ENCODE measurements at regions not wholly inside any gene's neighbourhood (a gene's known extent, or its start where the extent isn't known, plus 50 kb on each side); places are given as distances from the start of the nearest gene placed in this dataset.

- ChIA-PET POLR2A (no interaction called here), CTCF (no interaction called here), RAD21 (ENCODE audit: low non-redundant PET in 1 of 2, low total read pairs in 2 of 2, uncharacterized antibody in 2 of 2, unreplicated experiment in 2 of 2) (no interaction called here)
- Histone ChIP-seq H3K4me3 (replicated peaks in 1 of 2; ENCODE audit: low read depth in 1 of 2, low read length in 2 of 2) (no peak overlapping the region), H2AFZ (ENCODE audit: low read depth, low read length, poor library complexity, severe bottlenecking) (no peak overlapping the region), H3K27me3 (ENCODE audit: insufficient read depth, low read length) (no peaks in the 10 kb centered on the region), H4K20me1 (ENCODE audit: insufficient read depth) (no peaks in the 10 kb centered on the region), H3K79me2 (ENCODE audit: insufficient read depth, low read length) (no peaks in the 10 kb centered on the region; the same call in 1 of the 2 replicates), H3K9me2 (ENCODE audit: insufficient read depth) (no peaks in the 10 kb centered on the region), H3K4me2 (ENCODE audit: low read length) (no peak overlapping the region), H3K9me3 (ENCODE audit: control insufficient read depth in 1 of 2, insufficient read depth in 1 of 2, low read depth in 1 of 2, low read length in 2 of 2) (no peaks in the 10 kb centered on the region), H3K27ac (ENCODE audit: low read depth, low read length) (no peak overlapping the region), H3K4me1 (ENCODE audit: control insufficient read depth in 1 of 2, insufficient read depth in 2 of 2, low read length in 2 of 2) (peaks cover 0 to 10% of the 10 kb centered on the region in 2 experiments; a peak in 3 of 4 replicates), H3K36me3 (ENCODE audit: control insufficient read depth in 1 of 2, insufficient read depth in 2 of 2, low read length in 2 of 2) (no peaks in the 10 kb centered on the region), H3K9ac (ENCODE audit: low read length) (no peak overlapping the region)
- ATAC-seq (no peak; the same call in 1 of the 2 replicates), DNase-seq (ENCODE audit: low read depth, low spot score) (peak; percentile 6)
- intact Hi-C loops (cut with micrococcal nuclease), result no loop called here
- no TSS peak for BruUV-seq (replicated peaks)
- TF ChIP-seq ZFX (IDR thresholded peaks at IDR 0.05), result no peak
- TF ChIP-seq RAD21 (IDR thresholded peaks at IDR 0.05; ENCODE audit: low read depth), result peak; percentile 35; the same call in 1 of the 2 replicates
Observed at GRCh38 chrX:115898382-115899001, 272.1 kb upstream of the AGTR2 start.

GRCh38 chrX:115900425-115900824 is 270.1 kb upstream of the AGTR2 start:
- CTCF ChIA-PET, result no interaction called here
- no peaks in the 10 kb centered on the region for H3K9me3 ChIP-seq (ENCODE audit: control insufficient read depth in 1 of 2, insufficient read depth in 1 of 2, low read depth in 1 of 2, low read length in 2 of 2)
- intact Hi-C loops (cut with micrococcal nuclease), result no loop called here

GRCh38 chrX:115901241-115901640 is 269.3 kb upstream of the AGTR2 start:
- intact Hi-C loops (cut with micrococcal nuclease), result no loop called here
- ChIA-PET CTCF (no interaction called here), RAD21 (ENCODE audit: low non-redundant PET in 1 of 2, low total read pairs in 2 of 2, uncharacterized antibody in 2 of 2, unreplicated experiment in 2 of 2) (no interaction called here), POLR2A (no interaction called here)
- no peaks in the 10 kb centered on the region for H3K27me3 ChIP-seq (ENCODE audit: insufficient read depth, low read length)
- no peak overlapping the region for H3K4me3 ChIP-seq (replicated peaks in 1 of 2; ENCODE audit: low read depth in 1 of 2, low read length in 2 of 2)
- DNase-seq (ENCODE audit: low read depth, low spot score) (no peak), ATAC-seq (no peak)
- H2AFZ ChIP-seq (ENCODE audit: low read depth, low read length, poor library complexity, severe bottlenecking), result no peak overlapping the region
- H3K4me2 ChIP-seq (ENCODE audit: low read length), result no peak overlapping the region
- no peaks in the 10 kb centered on the region for H4K20me1 ChIP-seq (ENCODE audit: insufficient read depth)
- H3K9me3 ChIP-seq (ENCODE audit: control insufficient read depth in 1 of 2, insufficient read depth in 1 of 2, low read depth in 1 of 2, low read length in 2 of 2), result no peaks in the 10 kb centered on the region
- H3K4me1 ChIP-seq (ENCODE audit: control insufficient read depth in 1 of 2, insufficient read depth in 2 of 2, low read length in 2 of 2), result no peaks in the 10 kb centered on the region
- H3K27ac ChIP-seq (ENCODE audit: low read depth, low read length), result no peak overlapping the region
- H3K79me2 ChIP-seq (ENCODE audit: insufficient read depth, low read length), result no peaks in the 10 kb centered on the region
- TF ChIP-seq EZH2 (IDR thresholded peaks at IDR 0.05) (no peak), ELF1 (IDR thresholded peaks at IDR 0.05; ENCODE audit: borderline replicate concordance, low read depth) (no peak), SP1 (IDR thresholded peaks at IDR 0.05; ENCODE audit: low read depth) (no peak), ZFX (IDR thresholded peaks at IDR 0.05) (no peak), EZH2phosphoT487 (IDR thresholded peaks at IDR 0.05; ENCODE audit: borderline replicate concordance) (no peak), ATF3 (IDR thresholded peaks at IDR 0.05) (no peak), MAX (IDR thresholded peaks at IDR 0.05) (no peak), RAD21 (IDR thresholded peaks at IDR 0.05; ENCODE audit: low read depth) (no peak), SIN3A (IDR thresholded peaks at IDR 0.05; ENCODE audit: low read depth) (no peak), FOSL1 (IDR thresholded peaks at IDR 0.05; ENCODE audit: low read depth) (no peak), CEBPB (IDR thresholded peaks at IDR 0.05; ENCODE audit: low read depth) (no peak), ZBTB33 (IDR thresholded peaks at IDR 0.05; ENCODE audit: extremely low read depth, insufficient replicate concordance, low read length) (no peak)
- no peak overlapping the region for H3K9ac ChIP-seq (ENCODE audit: low read length)
- no TSS peak for BruUV-seq (replicated peaks)
- H3K36me3 ChIP-seq (ENCODE audit: control insufficient read depth in 1 of 2, insufficient read depth in 2 of 2, low read length in 2 of 2), result no peaks in the 10 kb centered on the region
- H3K9me2 ChIP-seq (ENCODE audit: insufficient read depth), result no peaks in the 10 kb centered on the region

More at GRCh38 chrX:115900425-115900824, 270.1 kb upstream of the AGTR2 start:
- Histone ChIP-seq H3K79me2 (ENCODE audit: insufficient read depth, low read length) (no peaks in the 10 kb centered on the region), H3K4me2 (ENCODE audit: low read length) (no peak overlapping the region), H3K4me3 (replicated peaks in 1 of 2; ENCODE audit: low read depth in 1 of 2, low read length in 2 of 2) (no peak overlapping the region), H4K20me1 (ENCODE audit: insufficient read depth) (no peaks in the 10 kb centered on the region), H3K9ac (ENCODE audit: low read length) (no peak overlapping the region), H3K4me1 (ENCODE audit: control insufficient read depth in 1 of 2, insufficient read depth in 2 of 2, low read length in 2 of 2) (no peaks in the 10 kb centered on the region), H2AFZ (ENCODE audit: low read depth, low read length, poor library complexity, severe bottlenecking) (no peak overlapping the region), H3K27ac (ENCODE audit: low read depth, low read length) (no peak overlapping the region), H3K27me3 (ENCODE audit: insufficient read depth, low read length) (no peaks in the 10 kb centered on the region), H3K9me2 (ENCODE audit: insufficient read depth) (no peaks in the 10 kb centered on the region), H3K36me3 (ENCODE audit: control insufficient read depth in 1 of 2, insufficient read depth in 2 of 2, low read length in 2 of 2) (no peaks in the 10 kb centered on the region)
- ATAC-seq (no peak), DNase-seq (ENCODE audit: low read depth, low spot score) (no peak)
- ChIA-PET RAD21 (ENCODE audit: low non-redundant PET in 1 of 2, low total read pairs in 2 of 2, uncharacterized antibody in 2 of 2, unreplicated experiment in 2 of 2) (no interaction called here), POLR2A (no interaction called here)
- BruUV-seq (replicated peaks), result no TSS peak
- TF ChIP-seq CBX3 (IDR thresholded peaks at IDR 0.05; ENCODE audit: low read depth), result no peak
